PC-9 (cell line): ENCODE measurements at regions not wholly inside any gene's neighbourhood (a gene's known extent, or its start where the extent isn't known, plus 50 kb on each side); places are given as distances from the start of the nearest gene placed in this dataset.

Source experiments
- CTCF ChIP-seq: fragments of 200-600 bp; sonication (generic); conservative IDR thresholded peaks from 2 replicates; pipeline ENCODE4 v1.6.1; 2017; ENCODE audit warnings: mixed run types, antibody characterized with exemption, mild to moderate bottlenecking, moderate library complexity
- EZH2 ChIP-seq: fragments of 200-600 bp; sonication (generic); IDR thresholded peaks from 2 replicates; pipeline ENCODE4 v1.8.0; 2017; ENCODE audit warnings: antibody characterized with exemption, low read depth

- TF ChIP-seq EZH2, result no peak
- TF ChIP-seq CTCF, result no peak
These were observed 2245.1 kb downstream of the PCDH9 start for GRCh38 chr13:64985075-64985474.
